ENCODE measurements at regions not wholly inside any gene's neighbourhood (a gene's known extent, or its start where the extent isn't known, plus 50 kb on each side); places are given as distances from the start of the nearest gene placed in this dataset.

DNA sequence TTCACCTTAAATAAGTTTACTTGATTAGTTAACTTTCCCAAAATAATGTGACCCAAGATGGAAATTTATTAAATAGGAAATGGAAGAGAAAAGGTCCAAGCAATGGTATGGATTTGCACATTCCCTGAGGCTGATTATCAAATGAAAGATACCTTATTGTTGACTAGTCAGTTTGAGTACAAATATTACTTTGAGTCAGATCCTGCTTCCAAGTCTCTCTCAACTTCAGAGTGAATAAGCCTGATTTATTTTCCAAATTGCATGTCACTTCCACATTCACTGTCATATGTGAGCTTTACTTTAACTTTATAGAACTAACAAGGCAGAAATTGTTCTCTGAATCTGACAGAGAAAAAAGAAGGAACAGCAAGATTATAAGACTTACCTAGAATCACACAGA is 520.8 kb downstream of the RAB28 start:
- no peak for DNase-seq (ENCODE audit: low spot score)
- no peak overlapping the region for H3K27ac Mint-ChIP-seq (ENCODE audit: unreplicated experiment)
- H3K27me3 Mint-ChIP-seq (ENCODE audit: low read depth) = no peaks in the 10 kb centered on the region
- peaks cover 39% of the 10 kb centered on the region for H3K4me1 Mint-ChIP-seq (ENCODE audit: low read depth)
- TF ChIP-seq, protein P1, sequence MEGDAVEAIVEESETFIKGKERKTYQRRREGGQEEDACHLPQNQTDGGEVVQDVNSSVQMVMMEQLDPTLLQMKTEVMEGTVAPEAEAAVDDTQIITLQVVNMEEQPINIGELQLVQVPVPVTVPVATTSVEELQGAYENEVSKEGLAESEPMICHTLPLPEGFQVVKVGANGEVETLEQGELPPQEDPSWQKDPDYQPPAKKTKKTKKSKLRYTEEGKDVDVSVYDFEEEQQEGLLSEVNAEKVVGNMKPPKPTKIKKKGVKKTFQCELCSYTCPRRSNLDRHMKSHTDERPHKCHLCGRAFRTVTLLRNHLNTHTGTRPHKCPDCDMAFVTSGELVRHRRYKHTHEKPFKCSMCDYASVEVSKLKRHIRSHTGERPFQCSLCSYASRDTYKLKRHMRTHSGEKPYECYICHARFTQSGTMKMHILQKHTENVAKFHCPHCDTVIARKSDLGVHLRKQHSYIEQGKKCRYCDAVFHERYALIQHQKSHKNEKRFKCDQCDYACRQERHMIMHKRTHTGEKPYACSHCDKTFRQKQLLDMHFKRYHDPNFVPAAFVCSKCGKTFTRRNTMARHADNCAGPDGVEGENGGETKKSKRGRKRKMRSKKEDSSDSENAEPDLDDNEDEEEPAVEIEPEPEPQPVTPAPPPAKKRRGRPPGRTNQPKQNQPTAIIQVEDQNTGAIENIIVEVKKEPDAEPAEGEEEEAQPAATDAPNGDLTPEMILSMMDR (IDR thresholded peaks at IDR 0.05) = no peak
- H3K36me3 Mint-ChIP-seq (ENCODE audit: low read depth) = peaks cover 1% of the 10 kb centered on the region
- H3K4me3 Mint-ChIP-seq (ENCODE audit: unreplicated experiment) = no peak overlapping the region
- H3K9me3 Mint-ChIP-seq (ENCODE audit: low read depth) = no peaks in the 10 kb centered on the region

DNA sequence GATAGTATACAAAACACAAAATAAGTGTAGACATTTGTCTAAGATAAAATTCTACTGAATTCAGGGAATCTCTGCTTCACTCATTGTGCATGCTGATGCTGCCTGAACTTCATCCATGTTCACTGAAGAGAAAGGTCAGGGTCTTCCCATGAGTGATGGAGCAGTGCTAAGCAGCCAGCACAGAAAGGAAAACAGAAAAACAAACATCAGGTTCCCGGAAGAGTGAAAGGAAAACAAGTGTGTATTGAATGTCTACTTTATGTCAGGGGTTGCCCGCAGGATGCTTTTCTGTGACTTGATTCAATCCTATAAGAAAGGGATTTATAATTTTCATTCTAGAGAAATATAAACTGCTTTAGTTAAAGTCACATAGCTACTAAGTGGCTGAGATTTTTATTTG is 522.4 kb downstream of the RAB28 start:
- no peaks in the 10 kb centered on the region for H3K27me3 Mint-ChIP-seq (ENCODE audit: low read depth)
- H3K4me1 Mint-ChIP-seq (ENCODE audit: low read depth) = peaks cover 35% of the 10 kb centered on the region
- no peaks in the 10 kb centered on the region for H3K9me3 Mint-ChIP-seq (ENCODE audit: low read depth)
- DNase-seq (ENCODE audit: low spot score) = no peak
- peaks cover 1% of the 10 kb centered on the region for H3K36me3 Mint-ChIP-seq (ENCODE audit: low read depth)
- no peak overlapping the region for H3K27ac Mint-ChIP-seq (ENCODE audit: unreplicated experiment)
- TF ChIP-seq, protein P1 (IDR thresholded peaks at IDR 0.05) = no peak
- no peak overlapping the region for H3K4me3 Mint-ChIP-seq (ENCODE audit: unreplicated experiment)

DNA sequence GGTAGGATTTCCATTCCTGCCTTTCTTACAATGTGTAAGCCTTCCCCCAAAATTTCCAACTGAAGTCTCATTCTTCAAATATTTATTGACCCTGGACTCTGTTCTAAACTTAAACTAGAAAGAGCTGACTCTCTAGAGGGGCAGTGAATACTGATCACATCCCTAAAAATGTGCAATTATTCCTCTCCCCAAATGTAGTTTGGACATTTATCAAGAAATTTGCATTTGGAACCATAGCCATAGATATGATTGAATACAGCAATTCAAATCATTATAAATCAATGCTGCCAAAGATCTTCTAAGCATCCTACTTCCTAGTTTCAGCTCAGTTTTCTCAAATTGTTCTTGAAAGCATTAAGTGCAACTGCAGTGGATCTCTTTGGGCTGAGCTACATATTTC is 525.7 kb downstream of the RAB28 start:
- H3K27ac Mint-ChIP-seq (ENCODE audit: unreplicated experiment) = no peak overlapping the region

DNA sequence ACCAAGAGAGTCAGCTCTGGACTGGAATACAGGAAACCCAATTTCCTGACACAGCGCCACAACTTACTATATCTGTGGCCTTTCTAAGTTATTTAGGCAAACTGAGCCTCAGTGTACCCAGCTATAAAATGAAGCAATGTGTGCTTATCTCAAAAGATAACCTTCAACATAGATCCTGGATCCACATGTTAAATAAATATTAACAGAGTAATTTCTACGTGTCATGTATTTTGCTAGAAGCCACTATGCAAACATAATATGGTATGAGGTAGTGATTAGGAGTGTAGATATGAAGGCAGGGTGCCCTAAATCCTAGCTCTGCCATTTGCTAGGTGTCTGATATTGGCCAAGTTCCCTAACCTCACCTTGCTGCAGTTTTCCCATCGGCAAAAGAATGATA is 527.0 kb downstream of the RAB28 start:
- no peak overlapping the region for H3K27ac Mint-ChIP-seq (ENCODE audit: unreplicated experiment)
- no peak for DNase-seq (ENCODE audit: low spot score)
- no peaks in the 10 kb centered on the region for H3K9me3 Mint-ChIP-seq (ENCODE audit: low read depth)
- TF ChIP-seq, protein P1 (IDR thresholded peaks at IDR 0.05) = no peak
- H3K27me3 Mint-ChIP-seq (ENCODE audit: low read depth) = no peaks in the 10 kb centered on the region
- peaks cover under 1% of the 10 kb centered on the region for H3K4me1 Mint-ChIP-seq (ENCODE audit: low read depth)
- H3K36me3 Mint-ChIP-seq (ENCODE audit: low read depth) = peaks cover 1% of the 10 kb centered on the region
- H3K4me3 Mint-ChIP-seq (ENCODE audit: unreplicated experiment) = no peak overlapping the region

More for the DNA sequence above, 525.7 kb downstream of the RAB28 start:
- peaks cover 11% of the 10 kb centered on the region for H3K4me1 Mint-ChIP-seq (ENCODE audit: low read depth)
- peaks cover 1% of the 10 kb centered on the region for H3K36me3 Mint-ChIP-seq (ENCODE audit: low read depth)
- H3K4me3 Mint-ChIP-seq (ENCODE audit: unreplicated experiment) = no peak overlapping the region
- TF ChIP-seq, protein P1 (IDR thresholded peaks at IDR 0.05) = no peak
- H3K9me3 Mint-ChIP-seq (ENCODE audit: low read depth) = no peaks in the 10 kb centered on the region
- DNase-seq (ENCODE audit: low spot score) = no peak
- no peaks in the 10 kb centered on the region for H3K27me3 Mint-ChIP-seq (ENCODE audit: low read depth)

DNA sequence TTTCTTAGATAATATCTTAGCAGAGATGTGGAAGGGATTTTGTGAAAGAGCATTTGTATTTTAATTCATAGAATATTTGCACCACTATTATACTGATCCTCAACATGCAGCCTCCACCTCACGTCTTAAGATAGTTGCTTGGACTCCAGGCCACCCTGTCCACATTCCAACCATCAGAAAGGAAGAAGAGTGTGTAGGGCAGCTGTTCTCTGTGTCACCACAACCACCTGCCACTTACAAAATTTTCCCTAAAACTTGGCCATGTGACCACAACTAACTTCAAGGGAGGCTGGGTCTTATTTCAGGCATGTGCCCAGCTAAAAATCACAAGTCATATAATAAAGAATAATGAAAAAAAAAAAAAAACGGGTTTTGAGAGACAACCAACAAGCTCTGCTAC is 528.1 kb downstream of the RAB28 start:
- H3K27me3 Mint-ChIP-seq (ENCODE audit: low read depth) = no peaks in the 10 kb centered on the region
- DNase-seq (ENCODE audit: low spot score) = no peak
- no peaks in the 10 kb centered on the region for H3K9me3 Mint-ChIP-seq (ENCODE audit: low read depth)
- H3K36me3 Mint-ChIP-seq (ENCODE audit: low read depth) = no peaks in the 10 kb centered on the region
- H3K4me3 Mint-ChIP-seq (ENCODE audit: unreplicated experiment) = no peak overlapping the region
- H3K27ac Mint-ChIP-seq (ENCODE audit: unreplicated experiment) = no peak overlapping the region
- TF ChIP-seq, protein P1 (IDR thresholded peaks at IDR 0.05) = no peak
- no peaks in the 10 kb centered on the region for H3K4me1 Mint-ChIP-seq (ENCODE audit: low read depth)

All from chondrocyte (in vitro differentiated cells).